ENCODE measurements at regions not wholly inside any gene's neighbourhood (a gene's known extent, or its start where the extent isn't known, plus 50 kb on each side); places are given as distances from the start of the nearest gene placed in this dataset.

GRCh38 chr2:129768036-129768386 lies 211.5 kb upstream of the RAB6C start:
- ATAC-seq (no peak), DNase-seq (ENCODE audit: low spot score in 2 of 2) (no peak)
- Mint-ChIP-seq H3K4me1 (no peaks in the 10 kb centered on the region), H3K4me3 (no peak overlapping the region), H3K27ac (no peak overlapping the region), H3K36me3 (no peaks in the 10 kb centered on the region), H3K9me3 (no peaks in the 10 kb centered on the region)

DNA sequence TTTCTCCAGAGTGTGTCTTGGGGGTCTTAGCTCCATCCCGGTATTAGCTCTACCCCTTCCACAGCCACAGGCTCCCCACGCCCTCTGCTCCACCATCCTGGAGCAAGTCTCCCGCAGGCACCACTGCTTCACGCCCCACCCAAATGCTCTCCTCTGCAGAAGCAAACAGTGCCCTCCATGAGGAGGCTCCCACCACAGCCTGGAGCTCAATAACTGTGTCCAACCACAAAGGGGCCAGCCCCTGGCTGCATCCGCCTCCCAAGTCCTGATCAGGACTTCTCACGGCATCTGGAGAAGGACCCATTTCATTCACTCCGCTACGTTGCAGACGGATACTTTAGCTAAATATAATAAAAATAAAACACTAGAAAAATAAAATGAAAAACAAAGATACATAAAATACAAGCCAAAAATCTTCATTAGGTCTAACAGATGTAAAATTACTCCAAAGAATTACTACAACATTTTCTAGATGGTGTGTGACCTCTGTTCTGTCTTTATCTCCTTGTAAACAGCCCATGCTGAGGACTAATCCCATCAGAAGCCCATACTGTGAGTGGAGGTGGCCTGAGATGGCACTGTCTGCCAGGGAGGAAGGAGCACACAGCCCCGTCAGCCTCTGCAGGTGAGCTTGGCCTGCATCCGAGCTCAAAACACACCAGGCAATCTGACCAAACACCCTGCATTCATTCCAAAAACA lies 210.8 kb upstream of the RAB6C start:
- Mint-ChIP-seq H3K9me3 (no peaks in the 10 kb centered on the region), H3K4me3 (no peak overlapping the region), H3K27ac (no peak overlapping the region), H3K4me1 (no peaks in the 10 kb centered on the region), H3K36me3 (no peaks in the 10 kb centered on the region)
- ATAC-seq (no peak), DNase-seq (ENCODE audit: low spot score in 2 of 2) (no peak)

- no peak overlapping the region for H3K4me3 Mint-ChIP-seq
- no peaks in the 10 kb centered on the region for H3K4me1 Mint-ChIP-seq
- H3K36me3 Mint-ChIP-seq = no peaks in the 10 kb centered on the region
- H3K9me3 Mint-ChIP-seq = no peaks in the 10 kb centered on the region
- ATAC-seq (no peak), DNase-seq (ENCODE audit: low spot score in 2 of 2) (no peak)
- H3K27ac Mint-ChIP-seq = no peak overlapping the region
These were observed 210.1 kb upstream of the RAB6C start for GRCh38 chr2:129769185-129769991.

DNA sequence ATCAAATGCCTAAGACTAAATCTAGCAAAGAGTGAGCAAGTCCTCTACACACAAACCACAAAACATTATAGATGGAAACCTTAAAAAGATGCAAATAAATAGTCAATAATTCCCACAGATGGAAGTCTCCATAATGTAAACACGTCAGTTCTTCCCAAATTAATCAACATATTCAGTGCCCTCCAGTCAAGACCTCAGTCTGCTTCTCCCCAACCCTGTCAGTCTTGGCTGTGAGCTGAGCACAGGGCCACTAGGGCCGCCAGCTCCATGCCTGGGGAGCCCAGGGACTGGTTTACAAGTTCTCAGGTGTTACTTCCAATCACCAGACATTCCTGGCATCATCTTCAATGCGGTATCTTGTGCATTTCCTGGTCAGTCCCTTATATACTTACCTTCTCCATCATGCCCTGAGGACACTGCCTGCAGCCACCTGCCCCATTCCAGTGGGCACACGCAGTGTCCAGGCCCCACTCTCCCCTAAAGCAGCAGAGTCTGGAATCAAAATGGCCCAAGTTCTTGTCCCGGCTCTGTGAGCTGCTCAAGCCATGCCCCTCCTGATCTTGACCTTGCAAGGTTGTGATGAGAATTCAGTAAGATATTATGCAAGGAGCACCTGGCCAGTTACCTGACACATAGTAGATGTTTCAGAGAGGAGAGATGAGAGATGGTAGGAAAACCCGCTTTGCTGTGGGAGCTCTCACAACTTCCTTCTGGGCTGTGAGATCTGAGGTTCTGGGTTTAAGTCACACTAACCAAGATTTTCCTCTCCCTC lies 207.9 kb upstream of the RAB6C start:
- no peaks in the 10 kb centered on the region for H3K9me3 Mint-ChIP-seq
- no peak overlapping the region for H3K27ac Mint-ChIP-seq
- no peaks in the 10 kb centered on the region for H3K36me3 Mint-ChIP-seq
- no peak for DNase-seq (ENCODE audit: low spot score in 2 of 2)
- no peak for ATAC-seq
- H3K4me3 Mint-ChIP-seq = no peak overlapping the region
- H3K4me1 Mint-ChIP-seq = no peaks in the 10 kb centered on the region

DNA sequence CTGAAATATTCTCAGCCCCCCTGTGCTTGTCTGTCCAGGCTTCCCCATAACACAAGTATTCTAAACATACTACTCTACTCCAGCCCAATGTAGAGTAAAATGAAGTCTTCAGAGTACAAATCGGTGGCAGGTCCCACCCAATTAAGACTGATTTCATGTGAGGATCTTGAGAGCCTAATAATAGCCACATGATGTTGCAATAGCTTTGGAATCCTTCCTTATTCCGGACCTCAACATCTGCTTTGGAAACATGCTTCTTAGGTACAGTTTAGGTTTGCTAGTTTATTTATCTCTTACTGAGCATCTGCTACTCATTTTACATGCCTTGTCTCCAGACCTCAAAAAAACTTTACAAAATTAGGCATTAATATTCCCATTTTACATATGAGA lies 207.3 kb upstream of the RAB6C start:
- DNase-seq (ENCODE audit: low spot score in 2 of 2) = no peak
- no peaks in the 10 kb centered on the region for H3K4me1 Mint-ChIP-seq
- H3K36me3 Mint-ChIP-seq = no peaks in the 10 kb centered on the region
- no peaks in the 10 kb centered on the region for H3K9me3 Mint-ChIP-seq
- no peak overlapping the region for H3K27ac Mint-ChIP-seq
- H3K4me3 Mint-ChIP-seq = no peak overlapping the region
- no peak for ATAC-seq

DNA sequence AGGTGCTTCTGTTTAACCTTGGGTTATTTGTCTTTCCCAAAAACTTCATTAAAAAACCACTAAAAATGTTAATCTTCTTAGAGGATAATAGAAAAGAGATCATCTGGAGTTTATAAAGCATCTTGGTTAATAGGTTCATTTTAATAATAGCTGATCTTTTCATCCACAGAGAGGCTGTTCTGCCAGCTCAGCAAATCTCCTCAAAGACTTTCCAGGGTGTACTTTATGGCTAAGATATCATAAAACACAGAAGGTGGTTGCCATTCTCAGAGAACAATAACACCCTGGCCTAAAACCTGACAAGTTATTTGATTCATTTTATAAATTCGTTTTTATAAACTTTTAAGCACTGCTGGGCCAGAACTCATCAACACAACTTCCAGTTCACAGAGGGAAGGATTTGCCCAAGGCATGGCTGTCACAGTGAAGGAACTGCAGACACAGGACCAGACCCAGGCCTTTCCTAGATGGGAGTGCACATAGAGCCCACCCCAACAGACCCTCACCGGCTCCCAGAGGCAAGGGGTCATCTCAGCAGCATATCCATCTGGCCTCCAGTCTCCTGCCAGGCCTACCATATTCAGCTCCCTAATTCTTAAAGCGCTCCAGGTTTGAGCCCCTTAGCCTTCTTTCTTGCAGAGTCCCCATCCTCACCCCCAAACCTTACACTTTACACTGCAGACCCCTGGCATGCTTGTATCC lies 203.4 kb upstream of the RAB6C start:
- ATAC-seq (no peak), DNase-seq (ENCODE audit: low spot score in 2 of 2) (no peak)
- H3K27ac Mint-ChIP-seq = no peak overlapping the region
- H3K4me3 Mint-ChIP-seq = no peak overlapping the region
- H3K9me3 Mint-ChIP-seq = no peaks in the 10 kb centered on the region
- H3K36me3 Mint-ChIP-seq = no peaks in the 10 kb centered on the region
- H3K4me1 Mint-ChIP-seq = no peaks in the 10 kb centered on the region

DNA sequence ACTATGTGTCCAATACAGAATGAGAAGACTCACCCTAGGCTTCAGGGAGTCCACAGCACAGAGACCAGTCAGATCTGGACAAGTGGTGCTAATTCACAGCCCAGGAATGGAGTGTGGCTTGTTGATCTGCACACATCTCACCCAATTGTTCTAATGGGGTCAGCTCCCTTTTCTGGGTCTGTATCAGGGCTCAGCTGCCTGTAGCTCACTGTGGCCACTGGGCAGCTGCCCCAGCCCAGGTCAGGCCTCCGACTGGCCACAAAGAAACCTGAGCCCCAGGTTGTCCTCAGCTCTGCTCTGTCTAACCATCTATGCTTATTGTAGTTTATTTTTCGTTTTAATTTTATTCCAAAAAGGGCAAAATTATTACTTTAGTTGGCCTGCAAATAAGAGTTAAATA lies 202.3 kb upstream of the RAB6C start:
- Mint-ChIP-seq H3K27ac (no peak overlapping the region), H3K9me3 (no peaks in the 10 kb centered on the region), H3K4me1 (no peaks in the 10 kb centered on the region), H3K4me3 (no peak overlapping the region), H3K36me3 (no peaks in the 10 kb centered on the region)
- no peak for DNase-seq (ENCODE audit: low spot score in 2 of 2)
- ATAC-seq = no peak

DNA sequence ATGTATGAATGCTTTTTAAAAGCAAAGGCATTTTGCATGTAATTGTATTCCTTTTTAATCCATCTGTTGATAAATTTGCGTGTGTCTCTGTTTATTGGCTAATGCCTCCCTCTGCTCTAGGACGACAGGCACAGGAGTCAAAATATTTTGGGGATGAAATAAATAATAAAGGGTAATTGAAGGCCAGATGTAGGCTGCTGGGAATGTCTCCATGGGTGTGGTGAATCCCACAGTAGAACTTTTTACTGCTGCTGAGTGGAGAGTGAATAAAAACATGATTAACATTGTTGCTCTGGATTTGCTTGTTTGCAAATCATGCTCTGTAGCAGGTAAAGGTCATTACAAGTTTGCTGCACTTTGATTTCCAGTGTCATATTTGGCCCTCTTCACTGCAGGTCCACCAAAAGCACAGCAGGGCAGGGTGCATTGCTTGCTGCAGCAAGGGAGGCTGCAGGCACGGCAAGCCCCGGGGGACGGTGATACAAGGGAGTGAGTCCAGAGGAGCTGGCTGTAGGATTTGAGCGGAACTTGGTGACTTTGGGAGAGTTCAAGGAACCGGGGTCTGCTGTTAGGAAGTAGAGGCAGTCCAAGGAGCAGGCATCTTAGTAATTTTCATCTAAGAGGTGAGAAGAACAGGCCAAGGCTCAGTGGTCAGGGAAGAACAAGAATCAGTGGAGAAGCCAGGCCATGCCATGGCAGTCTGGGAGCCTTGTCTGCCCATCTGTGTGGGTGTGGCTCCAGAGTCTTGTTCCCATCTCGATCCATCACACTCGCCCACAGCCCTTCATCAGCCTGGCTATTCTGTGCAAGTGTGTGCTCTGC lies 201.5 kb upstream of the RAB6C start:
- Mint-ChIP-seq H3K36me3 (no peaks in the 10 kb centered on the region), H3K4me1 (no peaks in the 10 kb centered on the region), H3K27ac (no peak overlapping the region), H3K4me3 (no peak overlapping the region), H3K9me3 (no peaks in the 10 kb centered on the region)
- DNase-seq (ENCODE audit: low spot score in 2 of 2) = no peak
- no peak for ATAC-seq

DNA sequence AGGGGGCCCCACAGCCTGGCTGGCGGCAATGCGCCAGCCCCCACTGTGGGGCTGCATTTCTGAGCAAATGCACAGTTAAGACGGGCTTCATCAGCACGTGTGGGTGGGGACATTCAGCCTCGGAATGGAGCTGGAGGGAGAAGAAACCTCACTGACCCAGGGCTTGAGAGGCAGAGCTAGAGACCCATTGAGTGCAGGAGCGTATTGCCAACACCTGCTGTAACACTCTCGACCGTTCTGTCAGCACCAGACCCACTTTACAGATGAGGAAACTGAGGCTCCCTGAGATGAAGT lies 200.9 kb upstream of the RAB6C start:
- no peak for ATAC-seq
- H3K27ac Mint-ChIP-seq = no peak overlapping the region
- no peak for DNase-seq (ENCODE audit: low spot score in 2 of 2)
- no peaks in the 10 kb centered on the region for H3K9me3 Mint-ChIP-seq
- no peaks in the 10 kb centered on the region for H3K4me1 Mint-ChIP-seq
- H3K36me3 Mint-ChIP-seq = no peaks in the 10 kb centered on the region
- no peak overlapping the region for H3K4me3 Mint-ChIP-seq

GRCh38 chr2:129779783-129780182 lies 199.7 kb upstream of the RAB6C start:
- no peaks in the 10 kb centered on the region for H3K4me1 Mint-ChIP-seq
- H3K4me3 Mint-ChIP-seq = no peak overlapping the region
- DNase-seq (ENCODE audit: low spot score in 2 of 2) = no peak
- H3K27ac Mint-ChIP-seq = no peak overlapping the region
- no peaks in the 10 kb centered on the region for H3K36me3 Mint-ChIP-seq
- peak; percentile 17 for ATAC-seq
- no peaks in the 10 kb centered on the region for H3K9me3 Mint-ChIP-seq

DNA sequence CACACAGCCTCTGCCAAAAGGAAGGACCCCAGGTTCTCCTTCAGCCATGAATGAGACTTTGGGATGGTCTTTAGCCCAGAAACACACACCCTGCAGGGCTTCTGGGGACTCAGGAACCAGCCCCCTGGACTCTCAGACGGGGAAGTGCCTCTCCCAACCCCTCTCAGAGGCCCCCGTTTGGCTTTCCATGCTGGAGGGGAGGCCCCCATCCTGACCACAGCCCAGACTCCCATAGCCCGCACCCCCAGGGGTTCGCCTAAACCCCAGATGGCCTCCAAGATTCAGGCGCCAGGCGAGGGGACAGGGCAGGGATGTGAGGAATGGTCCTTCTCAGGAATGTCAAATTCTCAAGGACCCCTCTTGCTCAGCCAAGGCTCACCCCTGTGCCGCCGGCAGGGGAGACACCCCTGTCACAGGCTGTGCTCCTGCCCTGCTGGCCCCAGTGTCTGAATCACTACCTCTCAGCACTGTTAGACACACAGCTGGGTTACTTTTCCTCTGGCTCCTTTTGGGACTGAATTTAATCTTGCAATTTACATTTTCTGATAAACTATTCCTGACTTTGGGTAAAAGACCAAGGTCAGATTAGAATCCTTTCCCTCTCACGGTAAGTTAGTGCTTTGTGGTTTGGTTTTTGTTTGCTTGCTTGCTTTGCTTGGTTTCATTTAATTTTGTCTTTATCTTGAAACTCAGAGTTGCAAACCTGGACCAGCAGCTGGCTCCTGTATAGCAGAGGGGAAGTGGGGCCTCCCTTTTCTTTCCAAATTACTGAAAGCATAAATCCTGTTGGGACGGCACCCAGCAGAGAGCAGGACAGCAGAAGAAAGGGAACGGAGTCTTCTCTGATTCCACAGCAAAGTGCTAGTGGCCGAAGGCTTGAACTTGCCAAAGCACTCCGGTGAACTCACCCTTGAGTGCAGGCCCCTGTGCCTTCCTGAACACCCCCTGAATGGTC lies 198.9 kb upstream of the RAB6C start:
- H3K4me3 Mint-ChIP-seq = no peak overlapping the region
- no peaks in the 10 kb centered on the region for H3K9me3 Mint-ChIP-seq
- H3K4me1 Mint-ChIP-seq = no peaks in the 10 kb centered on the region
- no peaks in the 10 kb centered on the region for H3K36me3 Mint-ChIP-seq
- no peak for DNase-seq (ENCODE audit: low spot score in 2 of 2)
- no peak overlapping the region for H3K27ac Mint-ChIP-seq
- no peak for ATAC-seq

DNA sequence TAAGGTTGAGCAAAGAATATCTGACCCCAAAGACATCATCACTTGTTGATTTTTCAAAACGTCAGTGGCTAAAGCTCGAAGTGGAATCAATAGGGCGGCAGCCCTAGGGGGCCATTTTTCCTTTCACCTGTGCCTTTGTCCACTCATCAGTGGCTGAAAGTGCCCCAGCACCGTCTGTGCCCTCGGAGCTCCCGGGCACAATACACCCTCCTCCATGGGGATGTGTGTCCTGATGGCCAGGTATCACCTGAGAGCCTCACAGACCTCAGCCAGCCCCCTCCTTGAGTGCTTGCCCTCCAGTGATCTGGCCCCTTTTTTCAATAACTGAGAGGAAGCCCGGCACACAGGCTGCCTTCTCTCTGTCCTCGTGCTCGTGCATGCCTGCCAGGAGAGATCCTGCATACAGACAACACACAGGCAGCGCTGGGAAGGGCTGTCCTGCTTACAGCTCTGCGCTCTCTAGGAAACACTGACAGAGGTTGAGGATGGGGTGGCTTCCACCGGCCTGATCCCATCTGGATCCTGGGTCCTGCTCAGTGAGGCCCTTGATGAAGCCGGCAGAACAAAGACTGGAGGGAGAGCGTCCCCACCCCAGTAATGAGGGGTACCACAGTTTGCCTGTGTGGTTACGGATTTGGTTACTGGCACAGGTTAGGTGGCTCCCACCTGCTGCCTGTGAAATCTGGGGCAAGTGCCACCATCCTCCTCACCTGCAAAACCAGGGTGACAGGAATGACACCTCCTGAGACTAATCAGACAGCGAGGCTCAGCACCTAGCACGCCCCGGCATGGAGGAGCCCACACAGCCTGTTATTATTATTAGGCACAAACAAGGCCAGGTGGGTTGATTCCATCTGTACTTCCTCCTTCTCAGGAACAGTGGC lies 197.5 kb upstream of the RAB6C start:
- no peak overlapping the region for H3K27ac Mint-ChIP-seq
- no peaks in the 10 kb centered on the region for H3K36me3 Mint-ChIP-seq
- no peaks in the 10 kb centered on the region for H3K9me3 Mint-ChIP-seq
- ATAC-seq (no peak), DNase-seq (ENCODE audit: low spot score in 2 of 2) (no peak)
- H3K4me3 Mint-ChIP-seq = no peak overlapping the region
- no peaks in the 10 kb centered on the region for H3K4me1 Mint-ChIP-seq

DNA sequence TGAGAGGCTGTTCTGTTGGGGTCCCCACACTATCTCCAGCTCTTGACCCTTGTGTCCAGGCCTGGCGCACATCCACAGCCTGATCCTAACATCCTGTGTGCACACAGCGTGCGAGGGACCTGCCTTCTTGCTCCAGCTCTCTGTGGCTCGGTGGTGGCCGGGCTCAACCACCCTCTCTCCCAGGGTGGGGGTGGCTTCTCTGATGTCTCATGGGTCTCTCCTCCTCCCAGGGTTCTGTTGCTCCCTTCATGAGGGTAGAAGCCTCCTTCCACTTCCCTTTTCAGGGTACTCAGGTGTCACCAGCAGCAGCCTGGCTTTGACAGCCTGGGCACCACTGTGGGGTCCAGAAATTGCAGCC lies 196.9 kb upstream of the RAB6C start:
- DNase-seq (ENCODE audit: low spot score in 2 of 2) = no peak
- H3K9me3 Mint-ChIP-seq = no peaks in the 10 kb centered on the region
- no peaks in the 10 kb centered on the region for H3K4me1 Mint-ChIP-seq
- no peak overlapping the region for H3K27ac Mint-ChIP-seq
- H3K4me3 Mint-ChIP-seq = no peak overlapping the region
- no peak for ATAC-seq
- no peaks in the 10 kb centered on the region for H3K36me3 Mint-ChIP-seq

All from stimulated activated effector memory CD8-positive, alpha-beta T cell treated with anti-CD3 and anti-CD28 coated beads, Interleukin-12 subunit alpha, Interleukin-12 subunit beta, amount 100 ng/mL, for 72 hours (primary cell).